GM12872 (cell line): ENCODE measurements at regions not wholly inside any gene's neighbourhood (a gene's known extent, or its start where the extent isn't known, plus 50 kb on each side); places are given as distances from the start of the nearest gene placed in this dataset.

Experiments
- TF ChIP-seq, protein P1 (sequence below): IDR thresholded peaks from 3 replicates; pipeline ENCODE4 v1.5.1; 2011; ENCODE audit warnings: low read depth, mild to moderate bottlenecking, low read length, moderate library complexity; ENCODE audit not compliant: insufficient read depth

DNA sequence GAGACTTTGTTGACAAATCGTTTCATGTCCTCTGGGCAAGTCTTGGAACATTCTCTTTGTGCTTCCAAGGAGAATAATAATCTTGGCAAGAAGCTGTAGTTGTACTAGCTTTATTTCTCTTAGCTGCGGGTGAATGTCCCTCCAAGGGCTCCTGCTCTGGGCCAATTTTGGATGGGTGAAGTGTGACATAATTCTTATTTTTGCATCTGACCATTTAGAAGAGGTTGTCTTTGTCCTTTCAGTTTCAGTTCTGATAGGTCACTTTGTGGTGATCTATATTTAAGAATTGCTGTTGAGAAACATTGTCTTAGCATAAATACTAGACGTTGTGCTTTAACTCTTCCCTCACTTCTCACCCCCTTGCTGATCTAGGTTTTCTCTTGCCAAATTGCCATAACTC is 164.8 kb upstream of the RORA start:
- TF ChIP-seq, protein P1, sequence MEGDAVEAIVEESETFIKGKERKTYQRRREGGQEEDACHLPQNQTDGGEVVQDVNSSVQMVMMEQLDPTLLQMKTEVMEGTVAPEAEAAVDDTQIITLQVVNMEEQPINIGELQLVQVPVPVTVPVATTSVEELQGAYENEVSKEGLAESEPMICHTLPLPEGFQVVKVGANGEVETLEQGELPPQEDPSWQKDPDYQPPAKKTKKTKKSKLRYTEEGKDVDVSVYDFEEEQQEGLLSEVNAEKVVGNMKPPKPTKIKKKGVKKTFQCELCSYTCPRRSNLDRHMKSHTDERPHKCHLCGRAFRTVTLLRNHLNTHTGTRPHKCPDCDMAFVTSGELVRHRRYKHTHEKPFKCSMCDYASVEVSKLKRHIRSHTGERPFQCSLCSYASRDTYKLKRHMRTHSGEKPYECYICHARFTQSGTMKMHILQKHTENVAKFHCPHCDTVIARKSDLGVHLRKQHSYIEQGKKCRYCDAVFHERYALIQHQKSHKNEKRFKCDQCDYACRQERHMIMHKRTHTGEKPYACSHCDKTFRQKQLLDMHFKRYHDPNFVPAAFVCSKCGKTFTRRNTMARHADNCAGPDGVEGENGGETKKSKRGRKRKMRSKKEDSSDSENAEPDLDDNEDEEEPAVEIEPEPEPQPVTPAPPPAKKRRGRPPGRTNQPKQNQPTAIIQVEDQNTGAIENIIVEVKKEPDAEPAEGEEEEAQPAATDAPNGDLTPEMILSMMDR: no peak

DNA sequence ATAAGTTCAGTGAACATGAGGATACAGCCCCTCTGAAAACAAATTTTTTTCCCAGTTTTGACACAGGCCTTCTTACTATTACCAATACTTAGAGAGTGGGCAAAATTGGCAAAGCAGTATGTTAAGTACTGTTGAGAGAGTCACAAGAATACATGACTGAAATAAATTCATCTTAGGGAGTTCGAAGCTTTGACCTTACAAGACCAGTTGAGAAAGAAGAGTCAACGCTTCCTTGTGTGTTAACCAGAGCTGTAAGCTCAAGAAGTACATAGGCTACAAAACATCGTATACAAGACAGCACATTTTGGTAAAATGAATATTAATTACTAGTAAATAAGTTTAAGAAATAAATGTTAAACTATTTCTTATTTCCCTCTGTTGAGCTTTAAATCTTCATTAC is 164.4 kb upstream of the RORA start:
- TF ChIP-seq, protein P1: no peak

DNA sequence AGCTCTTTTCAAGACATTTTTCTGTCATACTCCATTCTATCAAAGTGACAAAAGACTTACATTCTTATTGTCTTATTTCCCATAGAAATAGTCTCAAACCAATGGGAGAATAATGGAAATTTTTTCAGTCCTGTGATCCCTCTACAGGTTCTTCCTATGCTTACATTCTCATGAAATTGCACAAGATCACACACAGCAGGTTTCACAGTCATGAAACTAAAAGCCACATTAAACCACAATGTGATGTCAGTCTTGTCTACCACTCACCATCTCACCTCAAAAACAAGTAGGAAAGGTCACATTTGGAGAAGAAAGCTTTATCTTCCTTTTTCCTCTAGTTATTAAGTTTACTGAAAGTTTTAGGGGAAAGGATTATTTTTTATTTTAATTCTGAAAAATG is 161.0 kb upstream of the RORA start:
- TF ChIP-seq, protein P1: no peak

DNA sequence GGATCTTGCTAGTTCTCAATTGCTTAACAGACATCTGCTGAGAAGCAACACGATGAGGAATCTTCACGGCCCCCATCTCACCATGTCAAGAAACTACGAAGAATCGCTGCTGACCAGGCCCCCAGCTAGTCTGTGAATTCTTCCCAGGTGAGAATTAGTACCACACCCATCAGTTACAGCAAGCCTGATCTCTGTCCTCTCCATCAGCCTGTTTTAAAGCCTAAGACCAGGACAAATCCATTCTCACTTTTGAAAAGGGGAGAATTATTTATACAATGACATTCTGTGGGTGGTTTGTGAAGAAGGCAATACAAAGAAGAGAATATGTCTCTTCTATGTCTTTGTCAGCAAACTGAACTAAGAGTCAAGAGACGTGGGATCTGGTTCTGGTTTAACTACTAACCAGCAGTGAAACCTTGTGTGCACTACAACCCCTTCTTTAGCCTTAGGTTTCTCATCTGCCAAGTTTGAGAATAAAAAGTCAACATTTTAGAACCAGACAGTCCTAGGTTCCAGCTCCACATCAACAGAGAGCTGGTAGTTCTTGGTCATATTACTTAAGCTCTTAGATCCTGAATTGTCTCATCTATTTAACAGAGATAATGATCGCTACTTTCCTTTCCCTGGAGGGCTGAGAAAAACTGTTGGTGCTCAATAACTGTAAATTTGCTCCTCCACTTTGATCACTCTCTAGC is 160.4 kb upstream of the RORA start:
- TF ChIP-seq, protein P1: no peak

DNA sequence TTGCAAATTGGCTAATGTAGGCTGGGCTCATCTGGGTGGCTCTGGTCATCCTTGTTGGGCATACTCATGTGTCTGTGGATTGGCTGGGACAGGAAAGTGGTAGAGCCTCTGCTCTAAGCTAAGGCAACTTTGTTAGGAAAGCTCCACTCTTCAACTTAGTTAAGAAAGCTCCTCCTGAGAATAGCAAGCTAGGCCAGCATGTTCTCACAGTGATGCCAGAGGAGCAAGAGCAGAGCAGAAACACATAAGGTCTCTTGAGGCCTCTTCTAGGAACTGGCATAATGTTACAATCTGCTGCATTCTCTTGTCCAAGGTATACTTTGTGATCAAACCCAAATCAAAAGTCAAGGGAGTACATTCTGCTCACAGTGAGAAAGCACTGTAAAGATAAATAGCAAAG is 158.6 kb upstream of the RORA start:
- TF ChIP-seq, protein P1: no peak

DNA sequence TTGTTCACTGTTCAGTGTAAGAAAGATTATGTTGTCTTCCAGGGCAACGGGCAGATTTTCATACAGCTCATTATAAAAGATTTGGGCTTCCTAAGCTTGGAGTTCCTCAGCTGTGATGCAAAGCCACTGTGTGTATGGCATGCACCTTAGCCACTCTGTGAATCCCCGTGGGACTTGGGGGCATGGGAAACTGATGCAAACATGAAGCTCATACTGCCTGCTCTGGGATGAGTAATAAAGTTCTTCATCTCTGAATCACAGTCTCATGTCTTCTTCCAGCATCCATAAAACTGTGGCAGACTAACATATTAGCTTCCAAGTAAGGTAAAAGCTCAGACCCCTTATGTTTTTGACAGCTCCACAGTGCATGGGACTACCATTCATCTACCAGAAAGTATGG is 154.3 kb upstream of the RORA start:
- TF ChIP-seq, protein P1: no peak

DNA sequence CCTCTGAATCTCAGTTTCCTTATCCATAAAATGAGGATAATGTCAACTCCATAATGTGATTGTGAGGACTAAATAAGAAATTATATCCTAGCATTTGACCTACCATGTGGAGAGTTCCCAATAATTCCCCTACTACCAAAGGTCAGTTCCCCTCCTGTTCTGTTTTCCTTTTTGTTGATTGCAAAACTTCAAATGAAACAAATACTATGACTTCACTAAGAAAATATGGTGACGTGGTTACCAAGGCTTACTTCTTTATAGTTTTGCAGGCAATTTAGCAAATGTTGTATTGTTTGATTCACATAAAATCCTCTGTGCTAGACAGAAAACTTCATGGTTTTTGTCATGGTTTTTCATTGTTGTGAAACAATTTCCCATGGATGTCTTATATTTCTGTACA is 153.8 kb upstream of the RORA start:
- TF ChIP-seq, protein P1: no peak
